Head of caudate nucleus (tissue), 42 donors: ENCODE measurements at regions not wholly inside any gene's neighbourhood (a gene's known extent, or its start where the extent isn't known, plus 50 kb on each side); places are given as distances from the start of the nearest gene placed in this dataset.

ENCODE experiments used
- DNase-seq, 42 donors: peaks; one replicate each; pipeline versions ENCODE4 v3.0.0 to v3.0.0-alpha.2; 2020 to 2021; ENCODE audit warnings: mixed read lengths in 7 of 42
- intact Hi-C: fragments of 100-400 bp; cut with DNase I; formaldehyde crosslinking; loops from one replicate; pipeline ENCODE4 v1.15.0; 2022

DNA sequence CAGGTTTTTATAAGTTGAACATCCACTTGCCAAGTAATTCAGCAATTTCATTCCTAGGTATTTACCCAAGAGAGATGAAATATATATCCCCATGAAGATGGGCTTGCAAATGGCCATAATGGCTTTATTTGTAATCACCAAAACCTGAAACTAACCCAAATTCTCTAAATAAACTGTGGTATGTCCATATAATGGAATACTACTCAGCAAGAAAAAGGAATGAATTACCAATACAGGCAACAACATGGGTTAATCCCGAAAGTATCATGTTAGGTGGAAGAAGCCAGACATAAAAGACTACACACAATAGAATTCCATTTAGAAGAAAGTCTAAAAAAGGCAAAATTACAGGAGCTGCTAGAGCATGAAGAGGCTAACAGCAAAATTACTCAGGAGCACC is 101.4 kb upstream of the PPP2R2D start:
- DNase-seq = no peak
- intact Hi-C loops = no loop called here

DNA sequence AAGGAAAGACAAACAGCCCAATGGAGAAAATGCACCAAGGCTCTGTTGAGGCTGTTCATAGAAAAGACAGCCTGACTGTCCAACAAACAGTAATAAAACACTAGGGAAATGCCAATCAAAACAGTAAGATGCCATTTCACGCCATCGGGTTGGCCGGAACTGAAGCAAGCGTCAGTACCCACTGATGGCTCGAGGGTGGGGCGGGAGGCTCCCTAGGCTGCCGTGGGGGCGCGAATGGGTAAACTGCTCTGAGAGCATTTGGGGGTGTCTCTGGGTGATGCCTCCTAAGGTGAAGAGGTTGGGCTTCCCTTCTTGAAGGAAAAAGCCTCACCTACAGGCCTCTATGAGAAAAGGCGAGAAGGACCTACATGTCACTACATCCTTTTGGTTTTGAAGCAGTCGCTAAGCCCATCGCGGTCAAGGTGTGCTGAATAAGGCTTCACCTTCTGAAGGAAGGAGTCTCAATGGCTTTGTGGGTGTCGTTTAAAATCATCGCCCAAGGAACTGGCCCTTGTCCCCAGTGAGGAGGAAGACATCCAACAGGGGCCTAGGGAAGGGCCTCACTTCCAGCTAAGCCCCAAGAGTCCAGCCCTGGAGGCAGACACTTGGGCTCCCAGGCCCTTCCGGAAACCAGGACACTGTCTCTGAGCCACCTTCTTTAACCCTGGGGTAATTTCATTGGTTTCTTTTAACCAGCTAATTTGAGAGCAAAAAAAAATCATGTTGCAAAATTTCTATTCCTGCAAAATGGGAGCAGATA is 98.5 kb upstream of the PPP2R2D start:
- peak in 4 of 42 donors; percentile 2 to 33 (median 10) for DNase-seq
- intact Hi-C loops = no loop called here

DNA sequence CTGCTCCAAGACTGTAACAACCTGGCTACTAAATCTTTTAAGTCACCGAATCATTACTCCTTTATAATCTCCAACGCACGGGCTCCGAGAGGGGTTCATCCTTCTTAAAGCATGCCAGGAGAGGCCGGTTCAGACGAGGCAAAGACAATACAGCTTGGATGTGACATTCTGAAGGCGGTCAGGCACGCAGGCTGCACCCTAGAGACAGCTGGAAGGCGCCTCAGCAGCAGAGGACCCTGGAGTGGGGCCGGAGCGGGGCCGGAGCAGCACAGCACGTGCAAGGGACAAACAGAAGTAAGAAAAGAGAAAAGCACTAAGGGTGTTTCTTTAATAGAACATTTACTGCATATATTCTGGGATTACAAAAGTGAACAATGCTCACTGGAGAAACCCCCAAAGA is 97.8 kb upstream of the PPP2R2D start:
- peak in 6 of 42 donors; percentile 11 to 33 (median 16) for DNase-seq
- intact Hi-C loops = no loop called here

DNA sequence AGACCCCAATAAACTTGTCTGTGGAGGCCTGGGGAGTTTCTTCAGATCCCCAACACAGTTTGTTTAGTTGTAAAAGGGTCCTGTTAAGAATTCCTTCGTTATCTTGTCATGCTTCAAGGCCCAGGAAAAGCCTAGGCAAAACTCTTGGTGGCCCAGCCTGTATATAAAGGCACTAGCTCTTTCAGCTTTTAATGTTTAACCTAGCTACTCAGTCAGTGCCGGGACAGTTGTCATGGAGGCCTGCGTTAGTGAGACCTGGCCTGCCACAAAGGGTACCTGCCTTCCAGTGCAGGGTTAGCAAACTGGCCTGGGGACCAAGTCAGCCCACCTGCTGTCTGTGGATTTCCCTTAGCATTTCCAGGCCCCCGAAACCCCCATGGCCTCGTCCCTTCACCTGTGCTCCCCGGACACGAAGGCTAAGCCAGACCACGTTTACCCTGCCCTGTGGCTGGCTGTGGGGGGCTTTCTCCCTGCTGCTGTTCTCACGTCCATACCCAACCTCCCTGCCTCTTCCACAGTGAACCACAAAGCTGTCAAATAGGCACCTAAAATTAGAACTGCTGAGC is 96.9 kb upstream of the PPP2R2D start:
- peak in 5 of 42 donors; percentile 4 to 25 (median 9) for DNase-seq
- intact Hi-C loops = no loop called here

DNA sequence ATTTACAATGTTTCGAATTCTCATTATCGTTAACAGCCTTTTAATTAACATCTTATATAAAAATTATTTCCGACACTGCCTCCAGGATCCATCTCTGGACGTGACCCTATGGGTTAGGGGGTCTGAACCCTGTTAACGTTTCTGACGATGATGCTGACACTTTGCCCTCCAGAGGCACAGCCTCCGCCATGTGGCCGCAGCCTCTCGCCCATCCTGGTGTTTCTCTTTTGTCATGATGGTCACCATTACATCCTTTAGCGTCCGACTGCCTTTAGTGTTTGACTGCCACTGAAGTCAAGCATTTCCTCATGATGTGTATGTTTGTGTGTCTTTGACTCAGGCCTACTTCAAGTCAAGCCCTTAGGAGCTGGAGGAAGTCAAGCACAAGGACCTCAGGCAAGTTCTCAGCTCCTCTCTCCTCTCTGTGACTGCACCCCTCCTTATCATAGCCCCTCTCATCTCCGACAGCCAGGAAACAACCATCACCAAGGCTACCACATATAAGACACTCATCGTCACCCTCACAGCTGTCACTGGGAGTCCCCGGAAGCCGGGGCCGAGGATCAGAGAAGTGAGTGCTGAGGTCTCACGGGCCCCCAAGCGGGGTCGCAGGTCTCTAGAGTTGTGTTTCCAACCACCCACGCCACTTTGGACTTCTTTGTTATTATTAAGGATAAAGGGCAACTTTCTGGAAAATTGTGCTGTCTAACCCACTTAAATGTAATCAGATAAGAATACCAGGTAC is 96.1 kb upstream of the PPP2R2D start:
- peak in 6 of 42 donors; percentile 7 to 38 (median 14) for DNase-seq

DNA sequence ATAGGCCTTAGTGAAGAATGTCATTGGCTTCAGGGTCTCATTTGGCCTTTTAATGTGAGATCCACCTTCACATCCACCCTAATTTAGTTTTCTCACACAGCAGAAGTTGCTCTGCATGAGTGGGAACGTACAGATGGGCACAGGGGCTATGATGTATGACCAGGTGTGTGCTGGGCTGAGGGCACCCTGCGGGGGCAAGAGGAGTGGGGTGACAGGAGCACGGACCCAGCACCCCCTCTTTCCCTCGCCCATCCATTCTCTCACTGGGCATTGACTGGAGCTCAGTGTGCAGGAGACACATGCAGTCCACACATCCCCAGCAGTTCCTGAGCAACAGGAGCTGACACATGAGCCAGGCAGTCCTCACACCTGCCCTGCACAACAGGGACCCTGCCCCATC is 95.1 kb upstream of the PPP2R2D start:
- peak in 4 of 42 donors; percentile 11 to 27 (median 20) for DNase-seq
- intact Hi-C loops = no loop called here

More for the DNA sequence above, 96.1 kb upstream of the PPP2R2D start:
- intact Hi-C loops = no loop called here

DNA sequence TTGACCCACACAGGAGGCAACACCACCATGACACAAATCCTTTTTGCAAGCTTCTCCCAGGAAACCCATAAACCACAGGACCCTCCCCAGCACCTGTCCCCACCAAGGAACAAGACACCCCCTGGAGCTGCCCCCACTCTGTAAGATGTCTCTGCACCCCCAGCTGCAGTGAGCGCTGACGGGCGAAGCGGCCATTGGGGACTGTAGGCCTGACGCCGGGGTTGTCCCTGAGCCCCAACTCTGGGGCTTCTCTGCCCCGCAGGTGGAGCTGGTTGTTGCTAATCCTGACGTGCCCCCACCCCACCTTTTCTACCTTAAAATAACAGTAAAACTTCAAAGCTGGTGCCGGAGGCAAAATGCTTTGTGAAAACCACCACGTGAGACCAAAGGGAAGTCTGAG is 94.7 kb upstream of the PPP2R2D start:
- intact Hi-C loops = no loop called here
- DNase-seq = peak in 5 of 42 donors; percentile 8 to 28 (median 9)

DNA sequence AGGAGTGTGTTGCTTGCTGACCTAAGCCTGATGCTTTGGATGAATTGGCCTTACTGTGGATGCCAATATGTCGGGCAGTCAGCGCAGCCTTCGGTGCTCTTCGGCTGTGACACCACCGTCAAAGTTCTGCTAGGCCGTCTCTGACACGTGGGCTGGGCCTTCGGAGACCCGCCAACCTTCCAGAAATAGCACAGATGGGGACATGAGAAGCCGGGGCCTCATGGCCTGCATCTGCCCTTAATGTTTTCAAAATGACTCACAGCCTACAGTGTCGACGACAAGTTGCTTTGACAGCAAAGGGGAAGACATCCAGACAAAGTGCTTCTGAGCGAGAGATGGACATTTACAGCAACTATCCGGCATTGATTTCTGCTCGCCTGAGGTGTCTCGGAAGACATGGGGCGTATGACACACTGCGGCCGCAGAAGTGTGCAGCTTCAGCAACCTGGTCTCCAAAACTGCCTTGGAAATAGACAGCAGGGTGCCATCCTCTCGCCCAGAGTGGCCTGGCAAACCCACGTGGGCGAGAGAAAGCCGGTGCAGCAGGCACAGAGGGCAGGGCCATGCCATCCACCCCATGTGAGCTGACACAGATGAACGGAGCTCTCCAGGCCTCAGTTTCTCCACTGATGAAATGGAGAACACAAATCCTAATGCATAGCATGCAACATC is 94.0 kb upstream of the PPP2R2D start:
- peak in 5 of 42 donors; percentile 3 to 22 (median 7) for DNase-seq
- intact Hi-C loops = no loop called here

DNA sequence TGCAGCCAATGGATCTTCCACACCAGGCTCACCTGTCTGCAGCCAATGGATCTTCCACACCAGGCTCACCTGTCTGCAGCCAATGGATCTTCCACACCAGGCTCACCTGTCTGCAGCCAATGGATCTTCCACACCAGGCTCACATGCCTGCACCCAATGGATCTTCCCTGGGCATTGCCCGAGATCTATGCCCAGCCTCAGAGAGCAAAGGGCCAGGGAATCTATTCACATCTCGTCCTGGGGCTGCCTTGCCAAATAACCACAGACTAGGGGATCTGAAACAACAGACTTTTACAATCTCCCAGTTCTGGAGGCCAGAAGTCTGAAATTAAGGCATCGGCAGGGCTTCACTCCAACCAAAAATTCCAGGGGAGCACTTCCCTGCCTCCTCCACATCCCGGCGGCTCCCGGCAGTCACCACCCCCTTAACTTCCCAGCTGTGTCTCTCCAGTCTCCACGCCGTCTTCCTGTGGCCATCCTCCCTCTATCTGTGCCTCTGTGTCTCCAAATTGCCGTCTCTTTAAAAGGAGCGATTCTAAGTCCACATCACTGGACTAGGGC is 92.4 kb upstream of the PPP2R2D start:
- DNase-seq = peak in 8 of 42 donors; percentile 1 to 18 (median 10)
- intact Hi-C loops = no loop called here

DNA sequence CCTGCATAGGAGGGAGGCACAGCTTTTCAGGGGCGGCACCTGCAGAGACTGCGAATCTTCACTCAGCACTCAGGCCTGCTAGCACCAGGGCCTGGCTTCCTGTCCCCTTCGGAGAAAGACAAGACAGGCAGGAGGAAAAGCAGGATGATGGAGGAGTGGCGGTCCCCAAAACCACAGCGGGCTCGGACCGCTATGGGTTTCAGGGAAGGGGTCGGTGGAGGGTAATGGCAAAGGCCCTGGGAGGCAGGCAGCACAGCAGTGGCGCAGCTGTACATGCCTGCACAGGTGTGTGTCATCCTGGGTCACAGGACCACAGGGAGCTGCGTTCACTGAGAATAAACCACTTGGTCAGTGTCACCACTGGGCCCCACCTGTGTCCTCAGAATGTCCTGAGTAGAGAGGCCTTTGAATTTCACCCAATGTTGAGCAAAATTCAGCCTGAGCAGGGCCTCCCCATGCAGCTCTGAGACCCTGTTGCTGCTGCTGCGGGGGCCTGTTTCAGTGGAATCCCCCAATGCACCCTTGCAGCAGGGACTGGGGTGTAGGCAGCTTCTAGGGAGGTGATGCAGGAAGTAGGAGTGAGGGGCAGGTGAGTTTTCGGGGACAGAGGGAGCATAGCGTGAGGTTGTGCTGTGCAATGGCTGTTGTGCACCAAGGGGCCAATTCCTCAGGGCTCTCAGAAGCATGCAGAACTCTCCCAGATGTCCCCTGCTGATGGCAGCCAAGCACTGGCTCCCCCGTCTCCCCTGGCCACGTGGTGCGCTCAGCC is 90.6 kb upstream of the PPP2R2D start:
- DNase-seq = peak in 11 of 42 donors; percentile 1 to 34 (median 6)
- intact Hi-C loops = no loop called here

DNA sequence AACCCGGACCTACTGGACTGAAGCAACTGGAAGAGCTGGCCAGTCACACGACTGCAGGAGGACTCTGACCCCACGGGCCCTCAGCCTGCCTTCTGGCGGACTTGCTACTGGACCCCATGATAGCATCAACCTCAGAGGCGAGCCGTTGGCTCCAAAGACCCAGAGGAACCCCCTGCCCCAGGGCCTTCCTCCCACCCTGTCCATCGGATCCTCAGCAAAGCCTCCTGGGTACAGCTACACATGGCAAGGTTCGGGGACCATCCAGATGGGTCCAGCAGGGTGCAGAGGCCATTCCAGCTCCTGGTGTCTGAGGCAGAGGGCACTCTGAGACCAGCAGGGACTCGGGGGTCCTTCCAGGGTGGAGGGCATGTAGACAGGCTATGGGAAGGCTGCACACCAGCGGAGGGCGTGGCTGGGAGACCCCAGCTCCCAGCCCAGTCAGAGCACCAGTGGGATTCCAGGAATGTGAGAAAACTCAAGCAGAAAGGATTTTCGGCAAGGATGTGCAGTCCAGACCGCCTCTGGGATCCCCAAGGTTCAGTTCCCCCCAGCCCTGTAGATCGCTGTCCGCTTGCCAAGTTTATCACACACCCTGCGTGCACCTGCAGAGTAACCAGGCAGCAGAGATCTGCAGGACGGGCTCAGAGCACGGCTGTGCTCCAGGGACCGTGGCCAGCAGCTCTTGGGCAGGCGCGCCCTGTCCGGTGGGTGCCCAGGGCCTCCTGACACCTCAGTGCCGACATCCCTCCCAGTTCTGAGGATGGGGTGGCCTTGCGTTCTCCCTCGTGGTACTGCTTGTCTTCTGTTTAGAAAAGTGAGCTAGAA is 89.8 kb upstream of the PPP2R2D start:
- DNase-seq = peak in 10 of 42 donors; percentile 3 to 27 (median 8)

DNA sequence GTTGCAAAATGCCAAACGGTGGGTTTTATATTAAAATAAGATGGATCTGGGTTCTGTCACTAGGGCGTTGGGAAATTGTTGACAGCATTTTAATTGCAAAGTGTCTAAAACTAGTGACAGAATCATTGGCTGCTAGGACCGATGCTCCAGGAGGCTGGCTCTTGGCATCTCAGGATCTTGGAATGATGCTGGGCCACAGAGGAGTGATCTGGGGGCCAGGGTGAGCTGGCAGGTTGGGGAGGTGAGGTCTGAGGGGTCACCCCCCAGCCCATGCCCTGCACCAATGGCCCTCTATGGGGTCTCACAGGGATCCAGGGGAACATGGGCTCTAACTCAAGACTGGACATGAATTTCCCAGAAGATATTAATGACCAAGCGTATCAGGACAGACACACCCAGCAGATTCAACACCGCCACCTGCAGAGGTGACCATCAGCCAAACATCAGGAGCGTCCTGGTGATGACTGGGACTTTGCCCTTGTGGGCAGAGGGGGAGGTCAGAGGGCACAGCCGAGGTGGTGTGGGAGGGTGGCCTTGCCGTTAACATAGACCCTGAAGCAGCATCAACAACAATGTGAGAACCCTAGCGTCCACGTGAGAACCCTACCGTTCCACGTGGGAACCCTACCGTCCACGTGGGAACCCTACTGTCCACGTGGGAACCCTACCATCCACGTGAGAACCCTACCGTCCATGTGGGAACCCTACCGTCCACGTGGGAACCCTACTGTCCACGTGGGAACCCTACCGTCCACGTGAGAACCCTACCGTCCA is 89.0 kb upstream of the PPP2R2D start:
- intact Hi-C loops = no loop called here
- peak in 7 of 42 donors; percentile 2 to 26 (median 4) for DNase-seq

More for the DNA sequence above, 89.8 kb upstream of the PPP2R2D start:
- intact Hi-C loops = no loop called here

DNA sequence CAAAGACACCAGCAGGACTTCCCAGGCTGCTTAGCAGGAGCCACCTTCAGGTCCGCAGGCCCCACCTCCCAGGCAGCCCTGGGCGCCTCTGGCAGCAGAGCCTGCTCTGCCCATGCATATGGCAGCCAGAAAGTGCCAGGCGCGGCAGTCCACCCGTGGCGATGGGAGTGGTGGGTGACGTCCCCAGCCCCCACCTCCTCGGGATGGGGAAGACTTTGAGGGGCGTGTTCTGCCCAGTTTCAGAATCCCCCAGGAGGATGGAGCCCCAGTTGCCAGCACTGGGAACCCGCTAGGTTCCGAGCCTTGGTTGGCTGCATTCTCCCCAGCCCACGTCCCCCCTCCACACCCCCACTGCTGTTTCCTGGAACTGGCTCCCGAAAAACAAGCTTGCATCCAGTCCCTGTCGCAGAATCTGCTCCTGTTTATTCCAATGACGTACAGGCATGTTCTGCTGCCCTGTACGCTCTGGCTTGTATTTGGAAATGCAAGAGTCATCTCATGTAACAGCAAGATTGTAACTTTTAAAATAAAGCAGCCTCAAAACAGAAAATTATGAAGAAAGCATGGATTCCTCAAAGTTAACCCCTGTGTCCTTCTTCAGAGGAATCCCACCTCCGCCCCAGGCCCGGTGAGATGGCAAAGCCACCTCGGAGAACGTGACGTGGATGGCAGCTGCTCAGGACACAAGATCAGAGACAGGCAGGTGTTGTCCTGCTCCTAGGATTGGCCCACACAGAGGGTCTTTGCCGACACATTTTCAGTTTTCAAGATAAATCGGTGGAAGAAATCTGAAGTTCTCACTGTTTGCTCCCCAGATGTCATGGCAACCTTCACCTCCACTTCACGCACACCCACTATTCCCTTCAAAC is 87.8 kb upstream of the PPP2R2D start:
- peak in 13 of 42 donors; percentile 1 to 34 (median 10) for DNase-seq
- intact Hi-C loops = no loop called here

DNA sequence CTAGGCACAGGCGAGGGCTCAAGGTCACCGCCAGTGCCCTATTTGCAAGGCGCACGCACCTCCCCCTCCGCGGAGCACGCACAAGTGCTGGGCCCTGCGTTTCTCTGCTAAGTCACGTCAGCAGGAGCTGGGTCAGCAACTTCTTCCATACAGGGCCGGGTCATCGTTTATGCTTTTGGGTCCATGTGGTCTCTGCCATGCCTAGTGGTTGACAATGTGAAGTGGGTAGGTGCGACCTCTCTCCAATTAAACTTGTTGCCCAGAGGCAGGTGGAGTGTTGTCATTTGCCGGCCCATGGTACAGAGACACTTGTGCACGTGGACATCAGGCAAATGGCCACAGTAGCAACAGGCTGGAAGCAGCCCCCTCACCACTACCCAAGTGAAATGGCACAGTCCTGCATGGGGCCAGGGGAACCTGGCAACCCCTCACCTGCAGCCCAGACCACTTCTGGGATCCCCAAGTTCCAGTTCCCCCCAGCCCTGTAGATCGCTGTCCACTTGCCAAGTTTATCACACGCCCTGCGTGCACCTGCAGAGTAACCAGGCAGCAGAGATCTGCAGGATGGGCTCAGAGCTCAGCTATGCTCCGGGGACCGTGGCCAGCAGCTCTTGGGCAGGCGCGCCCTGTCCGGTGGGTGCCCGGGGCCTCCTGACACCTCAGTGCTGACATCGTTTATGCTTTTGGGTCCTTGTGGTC is 86.1 kb upstream of the PPP2R2D start:
- DNase-seq = peak in 12 of 42 donors; percentile 0 to 33 (median 8)
- intact Hi-C loops = no loop called here
